ENCODE measurements at regions not wholly inside any gene's neighbourhood (a gene's known extent, or its start where the extent isn't known, plus 50 kb on each side); places are given as distances from the start of the nearest gene placed in this dataset.

DNA sequence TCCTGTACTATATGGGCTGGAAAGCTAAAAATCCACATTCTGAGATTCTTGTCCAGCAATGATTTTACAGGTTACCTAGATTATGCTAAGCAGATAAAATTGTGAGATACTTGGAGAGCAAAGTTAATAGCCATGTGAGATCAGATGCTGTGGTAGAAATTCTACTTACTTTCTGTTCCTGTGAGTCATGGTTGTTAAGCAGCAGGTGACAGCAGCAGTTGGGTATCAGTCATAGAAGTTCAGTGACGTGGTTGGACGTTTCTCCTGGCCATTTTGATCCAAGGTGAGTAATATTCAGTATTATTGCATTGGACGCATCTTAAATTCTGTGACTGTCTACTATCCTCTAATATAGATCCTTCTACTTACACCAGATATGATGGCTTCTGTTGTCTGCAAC is 524.5 kb downstream of the TMEM38B start:
- no peaks in the 10 kb centered on the region for H3K36me3 ChIP-seq (ENCODE audit: insufficient read depth, low read length)
- TF ChIP-seq POLR2AphosphoS5 (IDR thresholded peaks at IDR 0.05) (no peak), SMC3 (conservative IDR thresholded peaks at IDR 0.05; ENCODE audit: poor library complexity) (no peak), EZH2 (IDR thresholded peaks at IDR 0.05; ENCODE audit: borderline replicate concordance, insufficient read depth, low read length, poor library complexity, severe bottlenecking) (no peak), RAD21 (conservative IDR thresholded peaks at IDR 0.05) (no peak), MXI1 (conservative IDR thresholded peaks at IDR 0.05; ENCODE audit: poor library complexity, severe bottlenecking) (no peak)
- TF ChIP-seq, protein P1, sequence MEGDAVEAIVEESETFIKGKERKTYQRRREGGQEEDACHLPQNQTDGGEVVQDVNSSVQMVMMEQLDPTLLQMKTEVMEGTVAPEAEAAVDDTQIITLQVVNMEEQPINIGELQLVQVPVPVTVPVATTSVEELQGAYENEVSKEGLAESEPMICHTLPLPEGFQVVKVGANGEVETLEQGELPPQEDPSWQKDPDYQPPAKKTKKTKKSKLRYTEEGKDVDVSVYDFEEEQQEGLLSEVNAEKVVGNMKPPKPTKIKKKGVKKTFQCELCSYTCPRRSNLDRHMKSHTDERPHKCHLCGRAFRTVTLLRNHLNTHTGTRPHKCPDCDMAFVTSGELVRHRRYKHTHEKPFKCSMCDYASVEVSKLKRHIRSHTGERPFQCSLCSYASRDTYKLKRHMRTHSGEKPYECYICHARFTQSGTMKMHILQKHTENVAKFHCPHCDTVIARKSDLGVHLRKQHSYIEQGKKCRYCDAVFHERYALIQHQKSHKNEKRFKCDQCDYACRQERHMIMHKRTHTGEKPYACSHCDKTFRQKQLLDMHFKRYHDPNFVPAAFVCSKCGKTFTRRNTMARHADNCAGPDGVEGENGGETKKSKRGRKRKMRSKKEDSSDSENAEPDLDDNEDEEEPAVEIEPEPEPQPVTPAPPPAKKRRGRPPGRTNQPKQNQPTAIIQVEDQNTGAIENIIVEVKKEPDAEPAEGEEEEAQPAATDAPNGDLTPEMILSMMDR (IDR thresholded peaks at IDR 0.05; ENCODE audit: poor library complexity, severe bottlenecking), result no peak

DNA sequence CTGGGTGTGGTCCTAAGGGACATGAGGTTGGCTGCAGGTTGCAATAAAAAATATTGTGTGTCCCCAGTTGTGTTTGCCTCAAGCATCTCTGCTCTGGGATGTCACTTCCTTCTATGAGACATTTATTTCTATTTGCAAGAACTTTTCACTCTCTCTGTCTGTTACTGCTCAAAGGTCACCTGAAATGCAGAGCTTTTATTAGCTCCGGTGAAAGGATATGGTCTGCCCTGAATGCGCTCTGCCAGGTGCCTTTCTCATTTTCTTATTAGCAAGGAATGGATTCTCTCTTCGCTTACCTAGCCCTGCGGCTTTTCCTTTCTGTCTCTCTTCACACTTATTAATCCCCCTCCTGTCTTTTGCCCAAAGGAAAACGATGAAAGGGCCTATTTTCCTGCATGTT is 526.1 kb downstream of the TMEM38B start:
- Histone ChIP-seq H3F3A (ENCODE audit: insufficient read depth, low read length, poor library complexity, severe bottlenecking) (no peaks in the 10 kb centered on the region), H3K27ac (ENCODE audit: low read length) (no peak overlapping the region), H4K20me1 (ENCODE audit: insufficient read depth) (no peaks in the 10 kb centered on the region), H3K79me2 (replicated peaks; ENCODE audit: insufficient read depth, low read length) (no peaks in the 10 kb centered on the region), H3K27me3 (ENCODE audit: insufficient read depth, low read depth, low read length) (no peaks in the 10 kb centered on the region), H3K9me3 (ENCODE audit: low read length) (no peaks in the 10 kb centered on the region), H3K4me2 (ENCODE audit: low read length) (no peak overlapping the region), H2AFZ (ENCODE audit: low read depth, low read length) (no peak overlapping the region), H3K9me2 (ENCODE audit: insufficient read depth, low read length) (no peaks in the 10 kb centered on the region), H3K9ac (ENCODE audit: low read length) (no peak overlapping the region), H3K4me3 (ENCODE audit: low read length) (no peak overlapping the region), H3K36me3 (ENCODE audit: insufficient read depth, low read length) (no peaks in the 10 kb centered on the region)
- no peak for TF ChIP-seq EP300 (conservative IDR thresholded peaks at IDR 0.05; ENCODE audit: poor library complexity, severe bottlenecking)
- TF ChIP-seq, protein P2, sequence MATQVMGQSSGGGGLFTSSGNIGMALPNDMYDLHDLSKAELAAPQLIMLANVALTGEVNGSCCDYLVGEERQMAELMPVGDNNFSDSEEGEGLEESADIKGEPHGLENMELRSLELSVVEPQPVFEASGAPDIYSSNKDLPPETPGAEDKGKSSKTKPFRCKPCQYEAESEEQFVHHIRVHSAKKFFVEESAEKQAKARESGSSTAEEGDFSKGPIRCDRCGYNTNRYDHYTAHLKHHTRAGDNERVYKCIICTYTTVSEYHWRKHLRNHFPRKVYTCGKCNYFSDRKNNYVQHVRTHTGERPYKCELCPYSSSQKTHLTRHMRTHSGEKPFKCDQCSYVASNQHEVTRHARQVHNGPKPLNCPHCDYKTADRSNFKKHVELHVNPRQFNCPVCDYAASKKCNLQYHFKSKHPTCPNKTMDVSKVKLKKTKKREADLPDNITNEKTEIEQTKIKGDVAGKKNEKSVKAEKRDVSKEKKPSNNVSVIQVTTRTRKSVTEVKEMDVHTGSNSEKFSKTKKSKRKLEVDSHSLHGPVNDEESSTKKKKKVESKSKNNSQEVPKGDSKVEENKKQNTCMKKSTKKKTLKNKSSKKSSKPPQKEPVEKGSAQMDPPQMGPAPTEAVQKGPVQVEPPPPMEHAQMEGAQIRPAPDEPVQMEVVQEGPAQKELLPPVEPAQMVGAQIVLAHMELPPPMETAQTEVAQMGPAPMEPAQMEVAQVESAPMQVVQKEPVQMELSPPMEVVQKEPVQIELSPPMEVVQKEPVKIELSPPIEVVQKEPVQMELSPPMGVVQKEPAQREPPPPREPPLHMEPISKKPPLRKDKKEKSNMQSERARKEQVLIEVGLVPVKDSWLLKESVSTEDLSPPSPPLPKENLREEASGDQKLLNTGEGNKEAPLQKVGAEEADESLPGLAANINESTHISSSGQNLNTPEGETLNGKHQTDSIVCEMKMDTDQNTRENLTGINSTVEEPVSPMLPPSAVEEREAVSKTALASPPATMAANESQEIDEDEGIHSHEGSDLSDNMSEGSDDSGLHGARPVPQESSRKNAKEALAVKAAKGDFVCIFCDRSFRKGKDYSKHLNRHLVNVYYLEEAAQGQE (IDR thresholded peaks at IDR 0.05; ENCODE audit: borderline replicate concordance), result no peak
- no peak for TF ChIP-seq EZH2 (IDR thresholded peaks at IDR 0.05; ENCODE audit: borderline replicate concordance, insufficient read depth, low read length, poor library complexity, severe bottlenecking)
- TF ChIP-seq MXI1 (conservative IDR thresholded peaks at IDR 0.05; ENCODE audit: poor library complexity, severe bottlenecking), result no peak
- TF ChIP-seq, protein P1 (IDR thresholded peaks at IDR 0.05; ENCODE audit: poor library complexity, severe bottlenecking), result no peak
- TF ChIP-seq TAF1 (IDR thresholded peaks at IDR 0.05; ENCODE audit: low read depth), result no peak

More for the DNA sequence above, 524.5 kb downstream of the TMEM38B start:
- Histone ChIP-seq H3F3A (ENCODE audit: insufficient read depth, low read length, poor library complexity, severe bottlenecking) (no peaks in the 10 kb centered on the region), H4K20me1 (ENCODE audit: insufficient read depth) (no peaks in the 10 kb centered on the region), H3K4me2 (ENCODE audit: low read length) (no peak overlapping the region), H3K9me3 (ENCODE audit: low read length) (no peaks in the 10 kb centered on the region), H2AFZ (ENCODE audit: low read depth, low read length) (no peak overlapping the region), H3K27ac (ENCODE audit: low read length) (no peak overlapping the region), H3K9me2 (ENCODE audit: insufficient read depth, low read length) (no peaks in the 10 kb centered on the region), H3K79me2 (replicated peaks; ENCODE audit: insufficient read depth, low read length) (no peaks in the 10 kb centered on the region), H3K4me3 (ENCODE audit: low read length) (no peak overlapping the region), H3K9ac (ENCODE audit: low read length) (no peak overlapping the region), H3K27me3 (ENCODE audit: insufficient read depth, low read depth, low read length) (no peaks in the 10 kb centered on the region)

Data from neural cell (in vitro differentiated cells).